OCI-LY3 (cell line): ENCODE measurements at regions not wholly inside any gene's neighbourhood (a gene's known extent, or its start where the extent isn't known, plus 50 kb on each side); places are given as distances from the start of the nearest gene placed in this dataset.

Source experiments
- H2AFZ ChIP-seq: fragments of 200-600, 300-600 bp; shearing (Covaris generic); 2 replicates; pipeline ENCODE4 v1.6.0; 2014; ENCODE audit warnings: antibody characterized with exemption, low read depth, low read length
- H3K27ac ChIP-seq: fragments of 200-600, 300-600 bp; sonication (generic); 2 replicates; pipeline ENCODE4 v1.5.1; 2014; ENCODE audit warnings: mild to moderate bottlenecking, low read length, moderate library complexity, mixed read lengths
- H3K27me3 ChIP-seq: fragments of 200-600, 300-600 bp; sonication (generic); 2 replicates; pipeline ENCODE4 v1.6.1; 2014; ENCODE audit warnings: low read depth, low read length, mixed read lengths
- H3K36me3 ChIP-seq: fragments of 200-600, 300-600 bp; sonication (generic); replicated peaks from 2 replicates; pipeline ENCODE3; 2014; ENCODE audit warnings: low read depth, low read length, mixed read lengths
- H3K4me1 ChIP-seq: fragments of 300-600, 200-600 bp; sonication (generic); 2 replicates; pipeline ENCODE4 v1.6.1; 2014; ENCODE audit warnings: low read length, mixed read lengths
- H3K4me2 ChIP-seq: fragments of 200-600, 300-600 bp; sonication (generic); 2 replicates; pipeline ENCODE4 v1.6.1; 2014; ENCODE audit warnings: low read length, mixed read lengths
- H3K4me3 ChIP-seq: fragments of 300-600, 200-600 bp; sonication (generic); 2 replicates; pipeline ENCODE4 v1.5.1; 2014; ENCODE audit warnings: antibody characterized with exemption, mild to moderate bottlenecking, low read length, moderate library complexity
- H3K79me2 ChIP-seq: fragments of 300-600, 200-600 bp; shearing (Covaris generic); 2 replicates; pipeline ENCODE4 v1.6.1; 2014; ENCODE audit warnings: mild to moderate bottlenecking, low read length, mixed read lengths
- H3K9ac ChIP-seq: fragments of 300-600, 200-600 bp; shearing (Covaris generic); 2 replicates; pipeline ENCODE4 v1.6.0; 2014; ENCODE audit warnings: mild to moderate bottlenecking, low read length, moderate library complexity
- H3K9me3 ChIP-seq: fragments of 200-600, 300-600 bp; shearing (Covaris generic); 2 replicates; pipeline ENCODE4 v1.6.1; 2014; ENCODE audit warnings: low read length, mixed read lengths; ENCODE audit not compliant: insufficient read depth
- H4K20me1 ChIP-seq: fragments of 200-600, 300-600 bp; sonication (generic); 2 replicates; pipeline ENCODE4 v1.6.1; 2016; ENCODE audit warnings: low read length, mixed read lengths; ENCODE audit not compliant: insufficient read depth
- CTCF ChIP-seq: fragments of 200-600, 300-600 bp; sonication (generic); IDR thresholded peaks from 2 replicates; pipeline ENCODE4 v1.5.1; 2014; ENCODE audit warnings: antibody characterized with exemption, low read length, low read depth
- EZH2phosphoT487 ChIP-seq: fragments of 200-600 bp; shearing (Covaris generic); IDR thresholded peaks from 2 replicates; pipeline ENCODE4 v1.6.1; 2018; ENCODE audit warnings: antibody characterized with exemption, mixed run types, low read depth

DNA sequence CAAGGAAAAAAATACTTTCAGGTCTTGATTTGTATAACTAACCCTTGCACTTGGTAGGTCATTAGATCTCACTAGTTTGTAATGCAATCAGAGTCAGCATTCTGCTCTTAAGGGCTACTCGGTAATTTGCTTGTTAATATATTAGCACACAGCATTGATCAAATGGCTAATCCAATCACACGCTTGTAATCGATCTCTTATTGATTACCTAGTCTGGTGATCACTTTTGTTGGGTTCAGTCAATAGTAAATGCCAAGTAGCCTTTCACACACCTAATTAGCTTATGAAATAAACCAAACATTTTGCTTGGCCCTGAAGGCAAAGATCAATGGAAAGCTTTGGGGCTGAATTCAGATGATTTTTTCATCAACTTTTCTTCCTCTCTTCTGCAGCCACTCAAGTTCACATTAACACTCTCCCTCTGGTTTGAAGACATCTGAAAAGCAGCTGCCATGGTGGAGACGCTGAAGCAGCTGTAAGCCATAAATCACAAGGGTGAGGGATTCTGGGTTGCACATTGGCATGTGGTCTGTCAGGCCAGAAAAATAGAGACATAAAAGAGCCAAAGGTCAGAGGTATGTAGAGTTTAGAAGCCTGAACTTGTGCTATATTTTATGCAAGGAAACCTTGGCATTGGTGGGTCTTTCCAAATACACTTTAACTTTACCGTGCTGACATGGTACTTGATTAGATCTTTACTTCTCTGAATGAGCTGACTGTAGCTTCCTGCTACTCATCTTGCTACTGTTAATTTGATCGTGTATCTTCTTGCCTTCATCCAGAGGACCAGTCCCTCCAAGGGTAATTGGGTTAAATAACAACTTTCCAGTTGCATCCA lies 234.4 kb downstream of the SIM1 start:
- Histone ChIP-seq H3K36me3 (no peaks in the 10 kb centered on the region), H3K4me2 (no peak overlapping the region)

GRCh38 chr6:100229512-100229911 lies 235.2 kb downstream of the SIM1 start:
- Histone ChIP-seq H4K20me1 (no peaks in the 10 kb centered on the region), H3K27ac (no peak overlapping the region), H3K27me3 (no peaks in the 10 kb centered on the region), H3K9ac (peak overlapping the region; percentile 68), H3K4me2 (peak overlapping the region; percentile 87), H3K79me2 (no peaks in the 10 kb centered on the region), H3K9me3 (no peaks in the 10 kb centered on the region), H3K4me1 (peaks cover 16% of the 10 kb centered on the region), H3K4me3 (peak overlapping the region; percentile 90), H3K36me3 (no peaks in the 10 kb centered on the region), H2AFZ (peak overlapping the region; percentile 92)
- TF ChIP-seq EZH2phosphoT487, result no peak
- no peak for TF ChIP-seq CTCF

More for the DNA sequence above, 234.4 kb downstream of the SIM1 start:
- H4K20me1 ChIP-seq, result no peaks in the 10 kb centered on the region
- no peak for TF ChIP-seq CTCF
- H3K79me2 ChIP-seq, result no peaks in the 10 kb centered on the region
- no peaks in the 10 kb centered on the region for H3K9me3 ChIP-seq
- no peak overlapping the region for H3K4me3 ChIP-seq
- H3K4me1 ChIP-seq, result peaks cover 16% of the 10 kb centered on the region
- no peak overlapping the region for H3K27ac ChIP-seq
- H2AFZ ChIP-seq, result no peak overlapping the region
- H3K9ac ChIP-seq, result no peak overlapping the region
- H3K27me3 ChIP-seq, result no peaks in the 10 kb centered on the region

- H3K4me1 ChIP-seq, result peaks cover 16% of the 10 kb centered on the region
- no peaks in the 10 kb centered on the region for H3K9me3 ChIP-seq
- peak overlapping the region; percentile 68 for H3K9ac ChIP-seq
- no peaks in the 10 kb centered on the region for H3K27me3 ChIP-seq
- H2AFZ ChIP-seq, result peak overlapping the region; percentile 100
- peak overlapping the region; percentile 90 for H3K4me3 ChIP-seq
- H3K79me2 ChIP-seq, result no peaks in the 10 kb centered on the region
- H4K20me1 ChIP-seq, result no peaks in the 10 kb centered on the region
- H3K36me3 ChIP-seq, result no peaks in the 10 kb centered on the region
- TF ChIP-seq CTCF, result peak; percentile 25; the same call in 1 of the 2 replicates
- TF ChIP-seq EZH2phosphoT487, result no peak
- H3K4me2 ChIP-seq, result peak overlapping the region; percentile 87
- peak overlapping the region; percentile 66 for H3K27ac ChIP-seq
Measured at GRCh38 chr6:100228834-100229441, 234.9 kb upstream of the MCHR2 start.

GRCh38 chr6:100228437-100228833 lies 234.4 kb upstream of the MCHR2 start:
- no peak for TF ChIP-seq EZH2phosphoT487
- no peak for TF ChIP-seq CTCF
- peaks cover 16% of the 10 kb centered on the region for H3K4me1 ChIP-seq
- no peaks in the 10 kb centered on the region for H3K36me3 ChIP-seq
- peak overlapping the region; percentile 100 for H2AFZ ChIP-seq
- peak overlapping the region; percentile 87 for H3K4me2 ChIP-seq
- no peaks in the 10 kb centered on the region for H3K27me3 ChIP-seq
- peak overlapping the region; percentile 60 for H3K9ac ChIP-seq
- H3K79me2 ChIP-seq, result no peaks in the 10 kb centered on the region
- H3K4me3 ChIP-seq, result peak overlapping the region; percentile 90
- peak overlapping the region; percentile 66 for H3K27ac ChIP-seq
- H3K9me3 ChIP-seq, result no peaks in the 10 kb centered on the region
- H4K20me1 ChIP-seq, result no peaks in the 10 kb centered on the region
